ENCODE measurements at regions not wholly inside any gene's neighbourhood (a gene's known extent, or its start where the extent isn't known, plus 50 kb on each side); places are given as distances from the start of the nearest gene placed in this dataset.

GRCh38 chr12:63069860-63070617 is 81.0 kb downstream of the AVPR1A start:
- Histone ChIP-seq H3K4me1 (ENCODE audit: control insufficient read depth in 1 of 2, insufficient read depth in 2 of 2, low read length in 2 of 2) (no peaks in the 10 kb centered on the region), H3K9me3 (ENCODE audit: control insufficient read depth in 1 of 2, low read length in 2 of 2) (no peaks in the 10 kb centered on the region), H3K9ac (ENCODE audit: low read depth in 1 of 2, low read length in 2 of 2) (no peak overlapping the region), H3K36me3 (ENCODE audit: control insufficient read depth in 1 of 2, insufficient read depth in 2 of 2, low read length in 2 of 2) (no peaks in the 10 kb centered on the region), H3K4me3 (ENCODE audit: low read depth in 1 of 2, low read length in 2 of 2) (no peak overlapping the region), H3K27ac (ENCODE audit: low read depth, low read length) (no peak overlapping the region), H3K27me3 (ENCODE audit: control insufficient read depth in 1 of 2, insufficient read depth in 2 of 2, low read length in 2 of 2) (no peaks in the 10 kb centered on the region)

- Histone ChIP-seq H3K27me3 (ENCODE audit: control insufficient read depth in 1 of 2, insufficient read depth in 2 of 2, low read length in 2 of 2) (no peaks in the 10 kb centered on the region), H3K9ac (ENCODE audit: low read depth in 1 of 2, low read length in 2 of 2) (no peak overlapping the region), H3K4me3 (ENCODE audit: low read depth in 1 of 2, low read length in 2 of 2) (no peak overlapping the region), H3K36me3 (ENCODE audit: control insufficient read depth in 1 of 2, insufficient read depth in 2 of 2, low read length in 2 of 2) (no peaks in the 10 kb centered on the region), H3K4me1 (ENCODE audit: control insufficient read depth in 1 of 2, insufficient read depth in 2 of 2, low read length in 2 of 2) (no peaks in the 10 kb centered on the region), H3K27ac (ENCODE audit: low read depth, low read length) (no peak overlapping the region), H3K9me3 (ENCODE audit: control insufficient read depth in 1 of 2, low read length in 2 of 2) (no peaks in the 10 kb centered on the region)
Observed at GRCh38 chr12:63068857-63069442, 82.1 kb downstream of the AVPR1A start.

DNA sequence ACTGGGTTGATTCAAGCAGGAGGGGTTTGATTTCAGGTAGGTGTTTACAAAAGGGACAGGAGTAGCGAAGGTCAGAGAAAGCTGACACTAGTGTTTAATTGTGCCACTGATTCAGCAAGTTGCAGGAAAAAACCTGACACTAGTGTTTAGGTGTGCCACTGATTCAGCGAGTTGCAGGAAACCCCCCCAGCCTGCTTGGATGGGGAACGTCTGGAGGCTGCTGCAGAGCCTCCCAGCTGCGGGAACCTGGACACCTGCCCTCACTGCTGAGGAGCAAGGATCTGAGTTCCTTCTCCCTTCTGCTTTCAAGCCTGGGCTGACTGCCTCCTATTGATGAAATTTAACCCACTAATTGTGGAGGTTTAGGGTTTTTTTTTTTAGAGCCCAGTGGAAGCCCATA is 84.2 kb downstream of the AVPR1A start:
- Histone ChIP-seq H3K27me3 (ENCODE audit: control insufficient read depth in 1 of 2, insufficient read depth in 2 of 2, low read length in 2 of 2) (no peaks in the 10 kb centered on the region), H3K4me1 (ENCODE audit: control insufficient read depth in 1 of 2, insufficient read depth in 2 of 2, low read length in 2 of 2) (no peaks in the 10 kb centered on the region), H3K9ac (ENCODE audit: low read depth in 1 of 2, low read length in 2 of 2) (no peak overlapping the region), H3K4me3 (ENCODE audit: low read depth in 1 of 2, low read length in 2 of 2) (no peak overlapping the region), H3K9me3 (ENCODE audit: control insufficient read depth in 1 of 2, low read length in 2 of 2) (no peaks in the 10 kb centered on the region), H3K27ac (ENCODE audit: low read depth, low read length) (no peak overlapping the region), H3K36me3 (ENCODE audit: control insufficient read depth in 1 of 2, insufficient read depth in 2 of 2, low read length in 2 of 2) (no peaks in the 10 kb centered on the region)

GRCh38 chr12:63066136-63066535 is 84.9 kb downstream of the AVPR1A start:
- Histone ChIP-seq H3K4me1 (ENCODE audit: control insufficient read depth in 1 of 2, insufficient read depth in 2 of 2, low read length in 2 of 2) (no peaks in the 10 kb centered on the region), H3K9me3 (ENCODE audit: control insufficient read depth in 1 of 2, low read length in 2 of 2) (no peaks in the 10 kb centered on the region)

DNA sequence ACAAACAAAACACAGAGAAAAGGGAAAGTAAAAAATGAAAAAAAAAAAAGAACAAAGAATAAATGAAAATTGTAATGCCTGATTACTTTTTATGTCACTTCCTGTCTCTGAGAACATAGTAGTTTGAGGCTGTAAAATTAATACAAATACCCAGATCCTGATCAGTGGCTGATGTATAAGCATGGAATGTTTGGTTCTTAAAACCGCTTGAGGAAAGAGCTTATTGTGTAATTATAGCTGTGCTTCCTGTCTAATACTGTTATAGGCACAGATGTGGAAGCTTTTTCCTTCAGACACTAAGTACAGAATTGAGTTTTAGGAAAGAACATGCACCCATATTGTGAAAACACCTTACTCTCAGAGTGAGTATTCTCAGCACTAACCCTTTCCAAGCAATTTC is 86.9 kb downstream of the AVPR1A start:
- H3K36me3 ChIP-seq (ENCODE audit: control insufficient read depth in 1 of 2, insufficient read depth in 2 of 2, low read length in 2 of 2): no peaks in the 10 kb centered on the region
- no peak overlapping the region for H3K9ac ChIP-seq (ENCODE audit: low read depth in 1 of 2, low read length in 2 of 2)
- no peak overlapping the region for H3K27ac ChIP-seq (ENCODE audit: low read depth, low read length)
- no peaks in the 10 kb centered on the region for H3K4me1 ChIP-seq (ENCODE audit: control insufficient read depth in 1 of 2, insufficient read depth in 2 of 2, low read length in 2 of 2)
- no peak overlapping the region for H3K4me3 ChIP-seq (ENCODE audit: low read depth in 1 of 2, low read length in 2 of 2)
- no peaks in the 10 kb centered on the region for H3K27me3 ChIP-seq (ENCODE audit: control insufficient read depth in 1 of 2, insufficient read depth in 2 of 2, low read length in 2 of 2)
- no peaks in the 10 kb centered on the region for H3K9me3 ChIP-seq (ENCODE audit: control insufficient read depth in 1 of 2, low read length in 2 of 2)

More at GRCh38 chr12:63066136-63066535, 84.9 kb downstream of the AVPR1A start:
- no peaks in the 10 kb centered on the region for H3K36me3 ChIP-seq (ENCODE audit: control insufficient read depth in 1 of 2, insufficient read depth in 2 of 2, low read length in 2 of 2)
- no peaks in the 10 kb centered on the region for H3K27me3 ChIP-seq (ENCODE audit: control insufficient read depth in 1 of 2, insufficient read depth in 2 of 2, low read length in 2 of 2)
- H3K4me3 ChIP-seq (ENCODE audit: low read depth in 1 of 2, low read length in 2 of 2): no peak overlapping the region
- no peak overlapping the region for H3K27ac ChIP-seq (ENCODE audit: low read depth, low read length)
- H3K9ac ChIP-seq (ENCODE audit: low read depth in 1 of 2, low read length in 2 of 2): no peak overlapping the region

- no peak overlapping the region for H3K9ac ChIP-seq (ENCODE audit: low read depth in 1 of 2, low read length in 2 of 2)
- H3K36me3 ChIP-seq (ENCODE audit: control insufficient read depth in 1 of 2, insufficient read depth in 2 of 2, low read length in 2 of 2): no peaks in the 10 kb centered on the region
- no peaks in the 10 kb centered on the region for H3K9me3 ChIP-seq (ENCODE audit: control insufficient read depth in 1 of 2, low read length in 2 of 2)
- H3K4me3 ChIP-seq (ENCODE audit: low read depth in 1 of 2, low read length in 2 of 2): no peak overlapping the region
- H3K27ac ChIP-seq (ENCODE audit: low read depth, low read length): no peak overlapping the region
- H3K27me3 ChIP-seq (ENCODE audit: control insufficient read depth in 1 of 2, insufficient read depth in 2 of 2, low read length in 2 of 2): peaks cover 0 to 3% of the 10 kb centered on the region in 2 donors
- H3K4me1 ChIP-seq (ENCODE audit: control insufficient read depth in 1 of 2, insufficient read depth in 2 of 2, low read length in 2 of 2): no peaks in the 10 kb centered on the region
Observed at GRCh38 chr12:63056649-63057048, 94.4 kb downstream of the AVPR1A start.

GRCh38 chr12:63052696-63053095 is 98.3 kb downstream of the AVPR1A start:
- Histone ChIP-seq H3K4me3 (ENCODE audit: low read depth in 1 of 2, low read length in 2 of 2) (no peak overlapping the region), H3K9me3 (ENCODE audit: control insufficient read depth in 1 of 2, low read length in 2 of 2) (no peaks in the 10 kb centered on the region), H3K4me1 (ENCODE audit: control insufficient read depth in 1 of 2, insufficient read depth in 2 of 2, low read length in 2 of 2) (no peaks in the 10 kb centered on the region), H3K27me3 (ENCODE audit: control insufficient read depth in 1 of 2, insufficient read depth in 2 of 2, low read length in 2 of 2) (no peaks in the 10 kb centered on the region), H3K9ac (ENCODE audit: low read depth in 1 of 2, low read length in 2 of 2) (no peak overlapping the region), H3K36me3 (ENCODE audit: control insufficient read depth in 1 of 2, insufficient read depth in 2 of 2, low read length in 2 of 2) (no peaks in the 10 kb centered on the region), H3K27ac (ENCODE audit: low read depth, low read length) (no peak overlapping the region)

GRCh38 chr12:63047146-63047545 is 103.9 kb downstream of the AVPR1A start:
- H3K4me3 ChIP-seq (ENCODE audit: low read depth in 1 of 2, low read length in 2 of 2): no peak overlapping the region
- H3K27me3 ChIP-seq (ENCODE audit: control insufficient read depth in 1 of 2, insufficient read depth in 2 of 2, low read length in 2 of 2): no peaks in the 10 kb centered on the region
- no peaks in the 10 kb centered on the region for H3K4me1 ChIP-seq (ENCODE audit: control insufficient read depth in 1 of 2, insufficient read depth in 2 of 2, low read length in 2 of 2)
- no peak overlapping the region for H3K9ac ChIP-seq (ENCODE audit: low read depth in 1 of 2, low read length in 2 of 2)
- H3K36me3 ChIP-seq (ENCODE audit: control insufficient read depth in 1 of 2, insufficient read depth in 2 of 2, low read length in 2 of 2): no peaks in the 10 kb centered on the region
- H3K9me3 ChIP-seq (ENCODE audit: control insufficient read depth in 1 of 2, low read length in 2 of 2): no peaks in the 10 kb centered on the region
- no peak overlapping the region for H3K27ac ChIP-seq (ENCODE audit: low read depth, low read length)

DNA sequence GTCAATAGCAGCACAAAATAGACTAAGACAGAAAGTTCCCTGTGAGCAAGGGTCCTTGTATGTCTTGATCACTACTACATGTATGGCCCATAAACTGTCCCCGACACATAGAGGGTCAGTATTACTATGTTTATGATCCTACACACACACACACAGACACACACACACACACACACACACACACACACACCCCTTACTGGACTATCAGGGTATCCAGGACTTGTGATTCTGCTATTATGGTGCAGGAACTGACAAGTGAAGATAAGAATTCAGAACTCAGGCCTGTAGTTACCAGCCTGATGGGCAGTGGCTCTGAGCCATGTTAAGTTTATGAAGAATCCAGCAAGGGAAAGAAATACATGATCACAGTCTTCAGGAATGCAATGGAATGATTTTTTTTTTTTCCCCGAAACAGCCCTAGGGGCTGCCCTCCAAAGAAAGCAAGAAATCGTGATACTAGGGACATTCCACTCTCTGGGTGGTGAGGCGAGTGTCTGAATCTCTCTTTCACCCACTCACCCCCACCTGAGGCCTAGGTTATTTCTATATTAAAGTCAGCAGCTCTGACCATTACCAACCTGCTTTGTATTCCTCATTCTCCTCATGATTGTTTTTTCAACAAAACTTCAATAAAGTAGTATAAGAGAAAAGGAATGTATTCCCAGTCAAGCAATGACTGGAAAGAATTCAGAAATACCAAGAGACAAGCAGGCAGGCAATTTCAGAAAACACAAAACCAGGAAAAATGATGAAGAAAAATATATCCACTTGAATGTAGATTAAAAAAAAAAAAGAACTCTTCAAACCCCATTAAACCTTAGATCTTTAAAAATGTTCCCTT is 105.8 kb downstream of the AVPR1A start:
- H3K9me3 ChIP-seq (ENCODE audit: control insufficient read depth in 1 of 2, low read length in 2 of 2): no peaks in the 10 kb centered on the region
- no peak overlapping the region for H3K4me3 ChIP-seq (ENCODE audit: low read depth in 1 of 2, low read length in 2 of 2)
- H3K36me3 ChIP-seq (ENCODE audit: control insufficient read depth in 1 of 2, insufficient read depth in 2 of 2, low read length in 2 of 2): no peaks in the 10 kb centered on the region
- no peak overlapping the region for H3K27ac ChIP-seq (ENCODE audit: low read depth, low read length)
- H3K9ac ChIP-seq (ENCODE audit: low read depth in 1 of 2, low read length in 2 of 2): no peak overlapping the region
- H3K27me3 ChIP-seq (ENCODE audit: control insufficient read depth in 1 of 2, insufficient read depth in 2 of 2, low read length in 2 of 2): no peaks in the 10 kb centered on the region
- H3K4me1 ChIP-seq (ENCODE audit: control insufficient read depth in 1 of 2, insufficient read depth in 2 of 2, low read length in 2 of 2): no peaks in the 10 kb centered on the region

DNA sequence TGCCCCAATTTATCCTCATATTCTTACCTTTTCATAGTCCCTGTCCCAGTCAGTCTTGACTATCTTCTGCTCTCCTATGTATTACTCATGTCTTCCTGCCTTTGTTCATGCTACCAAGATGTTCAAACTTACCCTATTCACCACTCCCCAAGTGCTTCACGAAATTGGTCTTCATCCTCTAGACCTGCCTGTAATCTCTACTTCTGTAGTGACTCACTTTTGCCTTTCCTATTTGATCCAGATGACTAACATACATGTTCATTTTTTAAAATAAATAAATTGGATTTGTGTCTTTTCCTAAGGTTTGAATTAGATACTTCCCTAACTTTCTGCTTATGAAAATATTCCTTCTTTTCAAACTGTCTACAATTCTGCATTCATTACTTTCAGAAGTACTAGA is 107.7 kb upstream of the PPM1H start:
- Histone ChIP-seq H3K27me3 (ENCODE audit: control insufficient read depth in 1 of 2, insufficient read depth in 2 of 2, low read length in 2 of 2) (no peaks in the 10 kb centered on the region), H3K4me1 (ENCODE audit: control insufficient read depth in 1 of 2, insufficient read depth in 2 of 2, low read length in 2 of 2) (no peaks in the 10 kb centered on the region), H3K9me3 (ENCODE audit: control insufficient read depth in 1 of 2, low read length in 2 of 2) (no peaks in the 10 kb centered on the region)

More for the DNA sequence above, 107.7 kb upstream of the PPM1H start:
- H3K4me3 ChIP-seq (ENCODE audit: low read depth in 1 of 2, low read length in 2 of 2): no peak overlapping the region
- no peak overlapping the region for H3K27ac ChIP-seq (ENCODE audit: low read depth, low read length)
- H3K36me3 ChIP-seq (ENCODE audit: control insufficient read depth in 1 of 2, insufficient read depth in 2 of 2, low read length in 2 of 2): no peaks in the 10 kb centered on the region
- no peak overlapping the region for H3K9ac ChIP-seq (ENCODE audit: low read depth in 1 of 2, low read length in 2 of 2)
